ENCODE measurements at regions not wholly inside any gene's neighbourhood (a gene's known extent, or its start where the extent isn't known, plus 50 kb on each side); places are given as distances from the start of the nearest gene placed in this dataset.

DNA sequence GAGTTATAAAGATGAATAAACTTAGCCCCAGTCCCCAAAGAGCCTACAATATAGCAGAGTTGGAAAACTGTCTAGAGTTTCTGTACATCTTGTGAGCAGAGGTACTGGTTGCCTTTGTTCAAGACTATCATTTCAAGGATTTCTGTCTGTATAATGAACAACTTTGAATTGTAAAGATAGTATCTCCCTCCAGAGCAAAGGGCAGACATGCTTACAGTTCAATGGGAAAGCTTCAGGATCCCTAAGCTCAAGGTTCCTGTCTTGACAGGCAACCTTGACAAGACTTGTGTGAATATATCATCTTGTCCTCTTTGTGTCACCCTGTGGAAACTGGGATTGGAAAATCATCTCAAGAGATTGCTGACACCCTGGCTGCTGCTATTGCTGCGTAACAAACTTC lies 242.8 kb upstream of the VLDLR start:
- Histone ChIP-seq H3K4me1 (no peaks in the 10 kb centered on the region), H3K9me3 (no peaks in the 10 kb centered on the region), H3K36me3 (no peaks in the 10 kb centered on the region), H3K27me3 (no peaks in the 10 kb centered on the region), H3K4me3 (replicated peaks in 1 of 3) (no peak overlapping the region), H3K27ac (no peak overlapping the region)
- 94 to 95% methylated on average over 1 of the region's 1 CpG for WGBS, 2 donors
- no peak for DNase-seq
- intact Hi-C loops (cut with DNase I), result no loop called here
- no peak for TF ChIP-seq POLR2A (IDR thresholded peaks at IDR 0.05)
- TF ChIP-seq, protein P1, sequence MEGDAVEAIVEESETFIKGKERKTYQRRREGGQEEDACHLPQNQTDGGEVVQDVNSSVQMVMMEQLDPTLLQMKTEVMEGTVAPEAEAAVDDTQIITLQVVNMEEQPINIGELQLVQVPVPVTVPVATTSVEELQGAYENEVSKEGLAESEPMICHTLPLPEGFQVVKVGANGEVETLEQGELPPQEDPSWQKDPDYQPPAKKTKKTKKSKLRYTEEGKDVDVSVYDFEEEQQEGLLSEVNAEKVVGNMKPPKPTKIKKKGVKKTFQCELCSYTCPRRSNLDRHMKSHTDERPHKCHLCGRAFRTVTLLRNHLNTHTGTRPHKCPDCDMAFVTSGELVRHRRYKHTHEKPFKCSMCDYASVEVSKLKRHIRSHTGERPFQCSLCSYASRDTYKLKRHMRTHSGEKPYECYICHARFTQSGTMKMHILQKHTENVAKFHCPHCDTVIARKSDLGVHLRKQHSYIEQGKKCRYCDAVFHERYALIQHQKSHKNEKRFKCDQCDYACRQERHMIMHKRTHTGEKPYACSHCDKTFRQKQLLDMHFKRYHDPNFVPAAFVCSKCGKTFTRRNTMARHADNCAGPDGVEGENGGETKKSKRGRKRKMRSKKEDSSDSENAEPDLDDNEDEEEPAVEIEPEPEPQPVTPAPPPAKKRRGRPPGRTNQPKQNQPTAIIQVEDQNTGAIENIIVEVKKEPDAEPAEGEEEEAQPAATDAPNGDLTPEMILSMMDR (IDR thresholded peaks at IDR 0.05), result no peak

DNA sequence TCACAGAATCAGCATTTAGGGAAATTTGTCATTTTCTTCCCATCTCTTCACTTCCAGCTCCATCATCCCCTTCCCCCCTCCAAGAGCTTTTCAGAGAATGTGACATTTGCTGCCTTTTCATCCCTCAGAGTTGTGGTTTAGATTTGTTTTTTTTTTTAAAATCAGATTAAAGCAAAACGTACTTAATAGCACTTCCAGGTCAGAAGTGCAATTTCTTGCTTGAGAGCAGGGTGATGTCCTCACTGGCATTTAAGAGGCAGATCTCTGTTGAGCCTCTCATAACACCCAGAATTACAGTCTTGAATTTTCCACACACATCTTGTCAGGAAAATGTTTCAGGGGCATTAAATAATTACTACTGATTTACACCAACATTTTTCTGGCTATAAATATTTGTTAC lies 236.8 kb upstream of the VLDLR start:
- WGBS, 2 donors, result 9 to 11% methylated on average over 1 of the region's 1 CpG
- Histone ChIP-seq H3K36me3 (no peaks in the 10 kb centered on the region), H3K27ac (no peak overlapping the region), H3K4me3 (replicated peaks in 1 of 3) (no peak overlapping the region), H3K9me3 (no peaks in the 10 kb centered on the region), H3K4me1 (no peaks in the 10 kb centered on the region), H3K27me3 (no peaks in the 10 kb centered on the region)
- no peak for DNase-seq
- TF ChIP-seq, protein P1 (IDR thresholded peaks at IDR 0.05), result no peak
- TF ChIP-seq POLR2A (IDR thresholded peaks at IDR 0.05), result no peak
- intact Hi-C loops (cut with DNase I), result no loop called here

DNA sequence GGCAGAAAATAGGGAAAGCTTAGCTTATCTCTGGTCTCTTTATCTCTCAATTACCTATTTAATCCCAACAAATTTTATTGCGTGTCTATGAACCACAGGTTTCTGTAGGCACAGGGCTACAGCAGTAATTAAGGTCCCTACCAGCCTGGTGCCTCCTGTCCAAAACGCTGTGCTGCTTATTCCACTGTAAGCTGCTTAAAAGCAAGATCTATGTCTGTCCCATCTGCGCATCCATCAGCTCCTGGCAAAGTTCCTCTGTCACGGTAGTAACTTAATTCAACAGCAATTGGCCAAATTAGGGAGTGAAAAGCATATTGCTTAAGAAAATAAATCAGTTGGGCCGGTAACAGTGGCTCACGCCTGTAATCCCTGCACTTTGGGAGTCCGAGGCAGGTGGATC lies 235.8 kb upstream of the VLDLR start:
- no peaks in the 10 kb centered on the region for H3K9me3 ChIP-seq
- no peaks in the 10 kb centered on the region for H3K4me1 ChIP-seq
- no peak for DNase-seq
- no peak overlapping the region for H3K27ac ChIP-seq
- intact Hi-C loops (cut with DNase I), result no loop called here
- H3K36me3 ChIP-seq, result no peaks in the 10 kb centered on the region
- TF ChIP-seq, protein P1 (IDR thresholded peaks at IDR 0.05), result no peak
- TF ChIP-seq POLR2A (IDR thresholded peaks at IDR 0.05), result no peak
- no peak overlapping the region for H3K4me3 ChIP-seq (replicated peaks in 1 of 3)
- 84 to 91% methylated on average over 7 of the region's 7 CpGs for WGBS, 2 donors
- H3K27me3 ChIP-seq, result no peaks in the 10 kb centered on the region

DNA sequence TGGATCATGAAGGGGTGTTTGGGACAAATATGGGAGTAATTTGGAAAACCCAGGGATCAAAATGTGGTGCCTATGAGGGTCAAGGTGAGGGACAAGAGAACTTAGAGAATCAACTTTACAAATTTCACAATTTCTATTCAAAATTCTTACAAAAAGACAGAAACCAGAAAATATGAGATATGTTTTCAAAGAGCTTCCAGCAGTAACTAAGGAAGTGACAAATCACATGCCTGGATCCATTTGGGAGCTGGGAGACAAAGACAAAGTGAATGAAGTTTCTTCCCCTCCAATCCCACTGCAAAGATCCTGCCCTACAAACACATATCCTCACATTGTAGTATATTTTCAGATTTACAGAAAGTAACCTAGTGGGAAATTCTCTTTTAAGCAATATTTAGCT lies 235.0 kb upstream of the VLDLR start:
- intact Hi-C loops (cut with DNase I), result no loop called here
- H3K4me3 ChIP-seq (replicated peaks in 1 of 3), result no peak overlapping the region
- H3K36me3 ChIP-seq, result no peaks in the 10 kb centered on the region
- TF ChIP-seq, protein P1 (IDR thresholded peaks at IDR 0.05), result no peak
- TF ChIP-seq POLR2A (IDR thresholded peaks at IDR 0.05), result no peak
- H3K4me1 ChIP-seq, result no peaks in the 10 kb centered on the region
- no peaks in the 10 kb centered on the region for H3K27me3 ChIP-seq
- no peak for DNase-seq
- H3K9me3 ChIP-seq, result no peaks in the 10 kb centered on the region
- H3K27ac ChIP-seq, result no peak overlapping the region

DNA sequence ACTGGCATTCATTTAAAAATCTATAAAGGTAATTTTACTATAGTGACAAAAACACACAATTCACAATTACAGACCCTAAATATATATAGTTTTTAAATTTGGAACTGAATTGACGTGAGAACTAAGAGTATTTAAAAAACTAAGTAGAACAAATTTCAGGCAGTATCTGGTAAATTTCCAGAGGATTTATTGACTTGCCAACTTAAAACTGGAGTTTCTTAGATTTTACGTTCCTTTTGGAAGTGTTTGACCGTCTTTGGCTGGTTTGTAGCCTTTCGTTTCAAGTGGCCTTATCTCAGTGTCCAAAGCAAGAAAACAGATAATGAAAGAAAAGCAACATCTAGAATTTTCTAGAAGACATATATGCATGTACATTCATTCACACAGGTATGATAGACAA lies 234.4 kb upstream of the VLDLR start:
- H3K27me3 ChIP-seq, result no peaks in the 10 kb centered on the region
- intact Hi-C loops (cut with DNase I), result no loop called here
- H3K9me3 ChIP-seq, result no peaks in the 10 kb centered on the region
- TF ChIP-seq POLR2A (IDR thresholded peaks at IDR 0.05), result no peak
- TF ChIP-seq, protein P1 (IDR thresholded peaks at IDR 0.05), result no peak
- 76 to 89% methylated on average over 4 of the region's 4 CpGs for WGBS, 2 donors
- no peaks in the 10 kb centered on the region for H3K4me1 ChIP-seq
- DNase-seq, result no peak
- no peak overlapping the region for H3K4me3 ChIP-seq (replicated peaks in 1 of 3)
- H3K27ac ChIP-seq, result no peak overlapping the region
- H3K36me3 ChIP-seq, result no peaks in the 10 kb centered on the region
